Caco-2 (cell line): ENCODE measurements at regions not wholly inside any gene's neighbourhood (a gene's known extent, or its start where the extent isn't known, plus 50 kb on each side); places are given as distances from the start of the nearest gene placed in this dataset.

Source experiments
- BruUV-seq: library from RNA; stranded (reverse); fragments of 400-500 nt; replicated peaks from 2 replicates; lab custom pipeline; 2021; lab: Mats Ljungman, UMichigan
- CTCF ChIA-PET: fragments of 300-600 bp; sonication (Branson Sonifier 250); formaldehyde crosslinking; loops from one replicate; lab custom pipeline; 2022; ENCODE audit warnings: antibody characterized with exemption; lab: Charles Lee
- POLR2A ChIA-PET: fragments of 300-600 bp; sonication (Branson Sonifier 250); formaldehyde crosslinking; loops from one replicate; lab custom pipeline; 2022; ENCODE audit warnings: antibody characterized with exemption; lab: Charles Lee
- DNase-seq, 2 experiments: peaks; one replicate each; pipeline versions ENCODE4 v3.0.0 to v3.0.0-alpha.2; 2020 to 2022
- H3K27me3 ChIP-seq: replicated peaks from 2 replicates; pipeline ENCODE4 v1.6.0; 2011; ENCODE audit warnings: low read length; ENCODE audit not compliant: control insufficient read depth, insufficient read depth
- H3K36me3 ChIP-seq: 2 replicates; pipeline ENCODE4 v1.5.1; 2011; ENCODE audit warnings: low read length; ENCODE audit not compliant: control insufficient read depth, insufficient read depth
- H3K4me1 ChIP-seq: fragments of 250-450 bp; sonication (Bioruptor Pico); 2 replicates; pipeline ENCODE4 v1.5.1; 2020; ENCODE audit warnings: mild to moderate bottlenecking
- H3K4me3 ChIP-seq: 2 replicates; pipeline ENCODE4 v1.5.1; 2011; ENCODE audit warnings: low read depth, mild to moderate bottlenecking, control low read depth, low read length
- H3K9me3 ChIP-seq: fragments of 250-450 bp; sonication (Bioruptor Pico); 2 replicates; pipeline ENCODE4 v1.5.1; 2020; ENCODE audit warnings: mild to moderate bottlenecking, moderate library complexity
- H3K27ac Mint-ChIP-seq: one replicate; pipeline ENCODE4 v1.8.0; 2022; ENCODE audit warnings: mixed read lengths; ENCODE audit not compliant: unreplicated experiment
- H3K27me3 Mint-ChIP-seq: one replicate; pipeline ENCODE4 v1.8.0; 2022; ENCODE audit warnings: mixed read lengths; ENCODE audit not compliant: insufficient read depth, unreplicated experiment
- H3K36me3 Mint-ChIP-seq: one replicate; pipeline ENCODE4 v1.8.0; 2022; ENCODE audit warnings: mild to moderate bottlenecking, mixed read lengths; ENCODE audit not compliant: insufficient read depth, unreplicated experiment
- H3K4me1 Mint-ChIP-seq: one replicate; pipeline ENCODE4 v1.8.0; 2022; ENCODE audit warnings: low read depth, mixed read lengths; ENCODE audit not compliant: unreplicated experiment
- H3K4me3 Mint-ChIP-seq: one replicate; pipeline ENCODE4 v1.8.0; 2022; ENCODE audit warnings: mild to moderate bottlenecking, moderate library complexity, mixed read lengths; ENCODE audit not compliant: unreplicated experiment
- H3K9me3 Mint-ChIP-seq: one replicate; pipeline ENCODE4 v1.8.0; 2022; ENCODE audit warnings: mixed read lengths; ENCODE audit not compliant: unreplicated experiment
- CTCF ChIP-seq, 2 experiments: fragments of 200-600 bp in 1 of 2; IDR thresholded peaks; 1 replicate in 1 of 2; 2 replicates in 1 of 2; pipeline versions ENCODE4 v1.5.1 to v1.8.0; 2011 to 2022; ENCODE audit warnings: antibody characterized with exemption in 1 of 2, control low read depth in 1 of 2, inconsistent platforms in 1 of 2, low read depth in 1 of 2, low read length in 1 of 2, mild to moderate bottlenecking in 1 of 2, moderate library complexity in 1 of 2; ENCODE audit not compliant: insufficient read depth in 1 of 2, severe bottlenecking in 1 of 2, unreplicated experiment in 1 of 2
- intact Hi-C: fragments of 100-400 bp; cut with micrococcal nuclease; formaldehyde crosslinking; loops from one replicate; pipeline ENCODE4 v1.10.0; 2022; ENCODE audit not compliant: unreplicated experiment

GRCh38 chr11:25200925-25201324 lies 704.1 kb downstream of the LUZP2 start:
- CTCF ChIA-PET, result no interaction called here

DNA sequence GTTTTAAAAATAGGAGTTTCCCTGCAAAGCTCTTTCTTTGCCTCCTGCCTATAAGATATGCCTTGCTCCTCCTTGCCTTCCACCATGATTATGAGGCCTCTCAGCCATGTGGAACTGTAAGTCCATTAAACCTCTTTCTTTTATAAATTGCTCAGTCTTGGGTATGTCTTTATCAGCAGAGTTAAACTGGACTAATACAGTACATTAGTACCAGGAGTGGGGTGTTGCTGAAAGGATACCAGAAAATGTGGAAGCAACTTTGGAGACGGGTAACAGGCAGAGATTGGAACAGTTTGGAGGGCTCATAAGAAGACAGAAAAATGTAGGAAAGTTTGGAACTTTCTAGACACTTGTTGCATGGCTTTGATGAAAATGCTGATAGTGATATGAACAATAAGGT lies 709.9 kb downstream of the LUZP2 start:
- Histone ChIP-seq H3K4me1 (no peaks in the 10 kb centered on the region), H3K27me3 (no peaks in the 10 kb centered on the region), H3K9me3 (peaks cover 5% of the 10 kb centered on the region; the same call in 1 of the 2 replicates), H3K36me3 (no peaks in the 10 kb centered on the region), H3K4me3 (no peak overlapping the region)
- CTCF ChIA-PET, result no interaction called here
- Mint-ChIP-seq H3K27ac (no peak overlapping the region), H3K36me3 (no peaks in the 10 kb centered on the region), H3K9me3 (peaks cover 20% of the 10 kb centered on the region), H3K4me3 (no peak overlapping the region), H3K27me3 (no peaks in the 10 kb centered on the region), H3K4me1 (no peaks in the 10 kb centered on the region)
- no peak for TF ChIP-seq CTCF (IDR thresholded peaks at IDR 0.05; ENCODE audit: insufficient read depth in 1 of 2, low read depth in 1 of 2, low read length in 1 of 2, severe bottlenecking in 1 of 2, unreplicated experiment in 1 of 2)
- no TSS peak for BruUV-seq
- POLR2A ChIA-PET, result no interaction called here
- intact Hi-C loops, result no loop called here
- DNase-seq, result no peak

More at GRCh38 chr11:25200925-25201324, 704.1 kb downstream of the LUZP2 start:
- Histone ChIP-seq H3K4me3 (no peak overlapping the region), H3K27me3 (no peaks in the 10 kb centered on the region), H3K9me3 (no peaks in the 10 kb centered on the region), H3K36me3 (no peaks in the 10 kb centered on the region), H3K4me1 (no peaks in the 10 kb centered on the region)
- no peak for DNase-seq
- Mint-ChIP-seq H3K36me3 (no peaks in the 10 kb centered on the region), H3K27me3 (no peaks in the 10 kb centered on the region), H3K9me3 (peaks cover 7% of the 10 kb centered on the region), H3K27ac (no peak overlapping the region), H3K4me1 (no peaks in the 10 kb centered on the region), H3K4me3 (no peak overlapping the region)
- intact Hi-C loops, result no loop called here
- POLR2A ChIA-PET, result no interaction called here
- no TSS peak for BruUV-seq
- no peak for TF ChIP-seq CTCF (IDR thresholded peaks at IDR 0.05; ENCODE audit: insufficient read depth in 1 of 2, low read depth in 1 of 2, low read length in 1 of 2, severe bottlenecking in 1 of 2, unreplicated experiment in 1 of 2)

DNA sequence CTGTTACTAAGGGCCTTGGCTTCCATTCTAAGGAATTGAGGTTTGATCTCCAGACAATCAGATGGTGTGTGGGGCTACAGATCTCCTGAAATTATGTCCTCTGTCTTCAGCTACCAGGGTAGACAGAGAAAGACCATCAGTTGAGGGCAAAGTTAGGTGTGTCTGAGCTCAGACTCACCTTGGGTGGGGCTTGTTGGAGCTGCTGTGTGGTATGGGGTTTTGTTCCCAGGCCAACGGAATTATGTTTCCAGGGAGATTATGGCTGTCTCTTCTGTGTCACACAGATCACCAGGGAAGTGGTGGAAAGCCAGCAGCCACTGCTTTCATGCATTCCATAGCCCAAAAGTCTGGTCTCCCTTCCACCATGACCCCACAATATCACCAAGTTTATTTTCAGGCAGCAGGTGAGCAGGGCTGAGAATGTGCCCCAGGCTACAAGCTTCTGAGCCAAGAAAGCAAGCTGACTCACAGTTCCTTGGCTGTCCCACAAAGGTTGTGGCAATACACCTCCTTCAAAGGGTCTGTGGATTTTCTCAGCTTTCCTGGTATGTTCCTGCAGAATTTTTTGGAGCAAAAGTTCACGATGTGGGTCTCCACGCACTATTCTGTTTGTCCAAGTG lies 714.9 kb downstream of the LUZP2 start:
- H3K4me3 Mint-ChIP-seq, result no peak overlapping the region
- peaks cover 6% of the 10 kb centered on the region for H3K9me3 Mint-ChIP-seq
- BruUV-seq, result no TSS peak
- TF ChIP-seq CTCF (IDR thresholded peaks at IDR 0.05; ENCODE audit: insufficient read depth in 1 of 2, low read depth in 1 of 2, low read length in 1 of 2, severe bottlenecking in 1 of 2, unreplicated experiment in 1 of 2), result no peak
- no peaks in the 10 kb centered on the region for H3K36me3 ChIP-seq
- DNase-seq, result peak in 1 of 2 experiments; percentile 27
- intact Hi-C loops, result no loop called here
- POLR2A ChIA-PET, result no interaction called here
- no peaks in the 10 kb centered on the region for H3K27me3 ChIP-seq
- no peaks in the 10 kb centered on the region for H3K4me1 Mint-ChIP-seq
- peaks cover 5% of the 10 kb centered on the region; the same call in 1 of the 2 replicates for H3K9me3 ChIP-seq
- CTCF ChIA-PET, result no interaction called here
- no peak overlapping the region for H3K27ac Mint-ChIP-seq
- H3K27me3 Mint-ChIP-seq, result no peaks in the 10 kb centered on the region
- no peak overlapping the region for H3K4me3 ChIP-seq
- no peaks in the 10 kb centered on the region for H3K36me3 Mint-ChIP-seq
- no peaks in the 10 kb centered on the region for H3K4me1 ChIP-seq
